Astrocyte of the spinal cord (primary cell): ENCODE measurements at regions not wholly inside any gene's neighbourhood (a gene's known extent, or its start where the extent isn't known, plus 50 kb on each side); places are given as distances from the start of the nearest gene placed in this dataset.
A peak's percentile ranks its signal among the peaks of the same experiment; 100 is the strongest.

ENCODE experiments used
- DNase-seq: peaks from one replicate; pipeline ENCODE4 v3.0.0; 2011; ENCODE audit warnings: low read depth, low spot score
- H3K4me3 ChIP-seq: 2 replicates; pipeline ENCODE4 v1.5.1; 2011; ENCODE audit warnings: low read depth, mild to moderate bottlenecking, low read length, moderate library complexity
- CTCF ChIP-seq: IDR thresholded peaks from 2 replicates; pipeline ENCODE4 v1.5.1; 2012; ENCODE audit warnings: low read depth, mild to moderate bottlenecking, low read length, inconsistent platforms
- in situ Hi-C: cut with HindIII; loops from 2 replicates; pipeline ENCODE4 v1.10.0; 2017; ENCODE audit warnings: low sequenced_read_pairs

GRCh38 chr20:39882806-39883205 lies 806.2 kb downstream of the MAFB start:
- in situ Hi-C loops, result no loop called here
- TF ChIP-seq CTCF, result no peak
- no peak for DNase-seq
- no peak overlapping the region for H3K4me3 ChIP-seq

- H3K4me3 ChIP-seq, result no peak overlapping the region
- no peak for DNase-seq
- in situ Hi-C loops, result no loop called here
- peak; percentile 28 for TF ChIP-seq CTCF
Observed at GRCh38 chr20:39880890-39881289, 808.1 kb downstream of the MAFB start.

- no peak for DNase-seq
- in situ Hi-C loops, result no loop called here
- TF ChIP-seq CTCF, result no peak
- H3K4me3 ChIP-seq, result no peak overlapping the region
Observed at GRCh38 chr20:39879296-39879695, 809.7 kb downstream of the MAFB start.

- no peak overlapping the region for H3K4me3 ChIP-seq
- no peak for TF ChIP-seq CTCF
- no peak for DNase-seq
- in situ Hi-C loops, result no loop called here
Observed at GRCh38 chr20:39878809-39879208, 810.2 kb downstream of the MAFB start.

- in situ Hi-C loops, result no loop called here
- H3K4me3 ChIP-seq, result no peak overlapping the region
- no peak for DNase-seq
- TF ChIP-seq CTCF, result no peak
Observed at GRCh38 chr20:39878320-39878719, 810.7 kb downstream of the MAFB start.

GRCh38 chr20:39877788-39878187 lies 811.2 kb downstream of the MAFB start:
- in situ Hi-C loops, result no loop called here
- no peak overlapping the region for H3K4me3 ChIP-seq
- no peak for DNase-seq
- TF ChIP-seq CTCF, result no peak

GRCh38 chr20:39876976-39877635 lies 811.9 kb downstream of the MAFB start:
- no peak for DNase-seq
- in situ Hi-C loops, result no loop called here
- H3K4me3 ChIP-seq, result no peak overlapping the region
- TF ChIP-seq CTCF, result no peak
